HG03558 (cell line): ENCODE measurements at regions not wholly inside any gene's neighbourhood (a gene's known extent, or its start where the extent isn't known, plus 50 kb on each side); places are given as distances from the start of the nearest gene placed in this dataset.

Experiments
- ATAC-seq: cut with Tn5 transposase; IDR thresholded peaks from one replicate; pipeline ENCODE4 v1.9.1; 2021; ENCODE audit warnings: moderate number of reproducible peaks; ENCODE audit not compliant: unreplicated experiment; ENCODE audit errors: extremely low read depth

DNA sequence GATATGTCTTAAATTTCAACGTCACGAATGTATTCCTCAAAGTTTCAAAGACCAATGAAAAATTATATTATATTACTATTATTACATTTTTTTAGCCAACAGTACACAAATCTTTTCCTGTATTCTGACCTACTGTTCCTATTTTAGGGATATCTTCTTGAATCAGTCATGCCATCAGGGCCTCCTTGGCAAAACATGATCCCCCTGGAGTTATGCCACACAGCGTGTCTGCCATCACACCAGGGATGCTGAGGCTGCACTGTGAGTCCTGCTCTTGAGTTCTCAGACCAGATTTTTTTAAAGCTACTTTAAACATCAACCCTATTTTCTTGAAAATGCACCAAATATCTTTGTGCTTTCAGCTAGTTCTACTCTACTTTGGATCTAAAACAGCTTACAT, 425.9 kb upstream of the ZNF385D start:
- no peak for ATAC-seq

DNA sequence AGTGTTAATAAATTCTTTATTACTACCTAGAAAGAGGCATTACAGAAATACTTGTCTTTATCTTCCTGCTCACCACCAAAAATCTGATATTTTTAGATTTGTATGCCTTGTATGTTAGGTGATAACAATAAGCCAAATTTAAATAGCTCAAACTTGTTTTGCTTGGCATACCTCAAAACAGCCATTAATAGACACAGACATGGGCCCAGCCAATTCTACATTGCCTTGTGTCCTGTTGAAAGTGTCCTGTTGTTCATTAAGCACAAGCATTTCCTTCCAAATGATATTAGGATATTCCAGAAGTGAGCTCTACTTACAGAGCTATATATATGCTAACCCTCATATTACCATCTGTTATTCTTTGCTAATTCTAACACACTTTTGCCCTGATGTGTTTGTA, 438.6 kb upstream of the ZNF385D start:
- ATAC-seq = no peak

DNA sequence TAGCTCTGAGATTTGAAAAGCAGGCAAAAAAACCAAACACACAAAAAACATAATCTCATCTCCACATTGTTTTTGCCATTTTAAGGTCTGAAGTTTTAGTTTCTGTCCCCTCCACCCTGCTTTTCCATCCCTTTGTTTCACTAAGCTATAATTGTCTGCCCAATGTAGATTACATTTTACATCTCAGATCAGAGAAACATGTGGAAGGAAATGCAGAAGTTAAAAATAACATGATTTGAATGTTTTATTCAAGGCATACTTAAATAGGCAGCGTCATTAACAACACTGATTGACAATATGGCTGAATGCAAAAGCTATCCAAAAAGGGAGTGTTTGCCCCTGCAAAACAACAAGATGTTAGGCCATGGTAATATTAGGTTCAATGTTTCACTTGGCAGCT, 448.1 kb upstream of the ZNF385D start:
- no peak for ATAC-seq

DNA sequence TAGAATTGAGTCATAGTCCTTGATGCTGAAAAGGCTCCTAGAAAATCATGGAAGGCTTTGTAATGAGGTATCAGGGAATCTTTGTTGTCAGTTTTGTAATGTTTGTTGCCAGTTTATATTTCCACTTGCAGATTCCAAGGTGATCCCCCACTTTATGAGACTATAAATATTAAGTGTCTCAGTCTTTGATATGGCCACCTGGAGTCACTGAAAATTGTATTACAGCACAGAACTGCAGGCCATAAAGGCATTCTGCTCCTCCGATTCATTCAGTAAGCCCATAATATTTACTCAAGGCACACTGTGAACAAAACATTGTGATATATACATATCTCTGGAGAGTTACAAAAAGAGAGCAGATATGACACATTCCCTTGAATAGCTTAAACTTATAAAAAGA, 457.8 kb upstream of the ZNF385D start:
- ATAC-seq = no peak

DNA sequence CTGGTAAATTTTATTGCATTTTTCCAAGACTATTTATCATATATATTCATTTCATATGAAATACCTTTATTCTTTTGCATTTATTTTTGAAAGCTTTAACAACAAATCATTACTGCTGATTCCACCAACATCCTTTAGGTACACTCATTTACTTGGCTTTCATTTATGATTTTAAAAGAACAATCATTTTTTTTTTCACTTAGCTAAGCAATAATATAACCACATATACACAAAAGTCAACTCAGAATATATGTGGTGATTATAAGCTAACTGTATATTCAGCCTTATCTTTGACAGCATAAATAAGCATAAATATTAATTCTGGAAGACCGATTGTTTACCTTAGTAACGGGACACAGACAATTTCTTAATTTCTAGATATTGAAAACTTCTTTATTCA, 458.6 kb upstream of the ZNF385D start:
- no peak for ATAC-seq

DNA sequence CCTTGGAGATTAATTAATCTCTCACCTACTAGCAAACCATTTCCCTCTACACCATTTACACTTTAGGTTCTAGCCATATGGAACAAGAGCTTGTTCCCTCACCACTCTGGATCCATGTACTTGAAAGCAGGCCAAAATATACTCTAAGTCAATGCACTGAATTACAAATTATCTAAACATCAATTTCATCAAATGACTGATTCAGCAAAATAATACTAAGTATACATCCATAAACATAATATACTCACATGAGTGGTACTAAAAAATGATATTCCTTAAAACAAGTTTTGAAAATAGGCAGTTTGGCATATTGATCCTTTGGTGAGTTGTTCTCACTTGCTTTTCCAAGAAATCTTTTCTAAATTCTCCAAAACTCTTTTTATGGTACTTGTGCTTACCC, 459.7 kb upstream of the ZNF385D start:
- ATAC-seq = no peak

DNA sequence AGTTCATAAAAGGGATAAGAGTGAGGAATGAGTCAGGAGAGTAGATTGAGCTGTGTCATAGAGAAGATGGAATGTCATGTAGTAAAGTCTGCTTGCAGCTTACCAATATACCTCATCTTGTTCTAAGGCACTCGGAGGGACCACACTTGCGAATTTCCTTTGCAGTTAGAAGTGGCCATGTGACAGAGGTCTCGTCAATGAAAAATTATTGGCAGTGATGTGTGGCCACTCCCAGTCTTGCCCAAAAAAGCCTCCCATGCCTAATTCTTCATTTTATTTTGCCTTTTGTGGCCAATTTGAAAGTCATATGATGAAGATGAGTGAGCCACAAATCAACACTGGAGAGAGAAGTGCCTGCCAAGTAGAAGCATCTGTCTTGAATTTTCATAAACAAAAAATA, 465.6 kb upstream of the ZNF385D start:
- ATAC-seq = no peak

DNA sequence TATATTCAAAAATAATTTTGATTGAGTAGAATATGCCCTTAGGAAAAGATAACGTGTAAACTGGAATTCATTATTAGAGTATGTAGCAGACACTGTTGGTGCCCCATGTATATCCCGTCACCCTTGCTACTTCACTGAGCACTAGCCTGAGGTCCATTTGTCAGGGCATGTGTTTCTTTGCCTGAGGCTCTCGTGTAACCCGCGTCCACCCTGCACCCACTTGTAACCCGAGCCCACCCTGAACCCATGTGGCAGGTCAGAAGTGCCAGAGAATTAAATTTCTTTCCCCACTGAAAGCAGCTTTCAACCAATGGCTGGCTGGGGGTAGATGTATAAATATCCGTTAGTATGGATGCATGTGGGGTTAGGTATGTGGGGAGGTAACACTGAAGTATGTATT, 474.2 kb upstream of the ZNF385D start:
- ATAC-seq = no peak

DNA sequence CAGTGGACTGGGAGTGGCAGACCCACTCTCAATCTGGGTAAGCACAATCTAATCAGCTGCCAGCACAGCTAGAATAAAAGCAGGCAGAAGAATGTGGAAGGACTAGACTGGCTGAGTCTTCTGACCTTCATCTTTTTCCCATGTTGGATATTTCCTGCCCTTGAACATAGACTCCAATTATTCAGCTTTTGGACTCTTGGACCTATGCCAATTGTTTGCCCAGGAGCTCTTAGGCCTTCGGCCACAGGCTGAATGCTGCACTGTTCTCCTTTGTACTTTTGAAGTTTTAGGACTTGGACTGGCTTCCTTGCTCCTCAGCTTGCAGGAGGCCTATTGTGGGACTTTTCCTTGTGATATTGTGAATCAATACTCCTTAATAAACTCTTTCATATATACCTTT, 477.7 kb upstream of the ZNF385D start:
- ATAC-seq = no peak

DNA sequence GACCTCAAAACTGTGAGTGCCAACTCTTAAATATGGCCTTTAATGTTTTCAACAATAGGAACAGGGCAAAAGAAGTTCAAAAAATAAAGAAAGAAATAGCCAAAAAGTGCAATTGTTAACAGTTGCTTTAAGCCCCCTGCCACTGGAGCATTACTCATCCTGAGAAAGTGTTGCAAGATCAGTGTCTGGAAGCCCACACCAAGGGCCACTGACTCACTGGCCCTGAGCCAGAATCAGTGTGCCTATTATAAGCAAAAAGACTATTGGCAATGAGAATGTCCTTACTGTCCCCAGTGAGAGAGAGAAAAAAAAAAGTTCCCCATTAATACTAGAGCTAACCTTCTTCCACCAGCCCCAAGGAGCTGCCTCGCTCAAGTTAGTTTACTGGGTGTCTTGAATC, 480.1 kb upstream of the ZNF385D start:
- ATAC-seq = no peak

DNA sequence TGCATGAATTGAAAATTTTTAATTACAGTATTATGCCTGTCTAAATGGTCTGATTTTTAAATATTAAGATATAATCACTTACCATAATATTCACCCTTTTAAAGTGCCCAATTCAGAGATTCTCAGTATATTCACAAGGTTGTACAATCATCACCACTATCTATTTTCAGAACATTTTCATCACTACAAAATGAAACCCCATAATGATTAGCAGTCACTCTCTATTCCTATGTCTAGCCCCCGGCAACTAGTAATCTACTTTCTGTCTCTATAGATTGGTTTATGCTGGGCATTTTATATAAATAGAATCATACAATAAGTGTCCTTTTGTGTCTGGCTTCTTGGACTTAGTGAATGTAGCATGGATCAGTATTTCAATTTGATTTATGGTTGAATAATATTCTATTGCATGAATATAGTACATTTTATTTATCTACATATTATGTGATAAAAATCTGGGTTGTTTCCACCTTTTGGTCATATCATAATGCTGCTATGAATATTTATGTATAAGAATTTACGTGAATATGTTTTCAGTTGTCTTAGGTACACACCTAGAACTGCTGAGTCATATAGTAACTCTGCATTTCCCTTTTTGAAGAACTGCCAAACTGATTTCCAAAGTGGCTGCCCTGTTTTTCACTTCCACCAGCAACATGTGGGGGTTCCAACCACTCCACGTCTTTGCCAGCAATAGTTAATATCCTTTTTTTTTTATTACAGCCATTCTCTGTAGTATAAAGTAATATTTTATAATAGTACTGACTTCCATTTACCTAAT, 485.7 kb upstream of the ZNF385D start:
- peak; percentile 53 for ATAC-seq

DNA sequence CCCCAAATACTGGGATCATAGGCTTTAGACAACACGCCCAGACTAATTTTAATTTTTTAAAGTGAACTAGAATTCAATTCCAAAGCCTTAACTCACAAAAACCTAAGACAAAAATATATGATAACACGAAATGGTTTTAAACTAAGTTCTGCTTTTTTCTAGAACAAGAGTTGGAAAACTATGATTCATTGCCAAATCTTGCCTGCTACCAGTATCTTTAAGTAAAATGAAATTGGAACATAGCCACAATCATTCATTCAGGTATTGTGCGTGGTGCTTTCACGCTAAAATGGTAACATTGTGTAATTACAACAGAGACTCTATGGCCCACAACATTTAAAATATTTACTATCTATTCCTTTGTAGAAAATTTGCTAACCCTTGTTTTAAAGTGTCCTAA, 488.0 kb upstream of the ZNF385D start:
- no peak for ATAC-seq

DNA sequence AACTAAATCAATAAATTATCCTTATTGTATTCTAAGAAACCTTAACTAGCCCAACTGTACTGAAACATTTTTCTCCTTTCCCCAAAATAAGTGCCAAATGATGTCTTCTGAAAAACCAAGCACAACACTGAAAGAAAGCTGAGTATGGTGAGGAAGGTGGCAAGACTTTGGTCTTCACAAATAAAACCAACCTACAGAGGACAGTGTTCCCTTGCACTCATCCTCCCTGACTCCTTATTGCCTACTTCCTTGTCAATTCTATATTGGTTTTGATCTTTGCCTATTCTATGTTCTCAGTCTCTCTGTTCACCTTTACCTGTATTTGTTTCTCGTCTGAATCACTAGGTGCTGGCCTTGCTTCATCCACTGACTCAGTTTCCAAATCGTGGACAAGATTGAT, 490.1 kb upstream of the ZNF385D start:
- ATAC-seq = no peak

DNA sequence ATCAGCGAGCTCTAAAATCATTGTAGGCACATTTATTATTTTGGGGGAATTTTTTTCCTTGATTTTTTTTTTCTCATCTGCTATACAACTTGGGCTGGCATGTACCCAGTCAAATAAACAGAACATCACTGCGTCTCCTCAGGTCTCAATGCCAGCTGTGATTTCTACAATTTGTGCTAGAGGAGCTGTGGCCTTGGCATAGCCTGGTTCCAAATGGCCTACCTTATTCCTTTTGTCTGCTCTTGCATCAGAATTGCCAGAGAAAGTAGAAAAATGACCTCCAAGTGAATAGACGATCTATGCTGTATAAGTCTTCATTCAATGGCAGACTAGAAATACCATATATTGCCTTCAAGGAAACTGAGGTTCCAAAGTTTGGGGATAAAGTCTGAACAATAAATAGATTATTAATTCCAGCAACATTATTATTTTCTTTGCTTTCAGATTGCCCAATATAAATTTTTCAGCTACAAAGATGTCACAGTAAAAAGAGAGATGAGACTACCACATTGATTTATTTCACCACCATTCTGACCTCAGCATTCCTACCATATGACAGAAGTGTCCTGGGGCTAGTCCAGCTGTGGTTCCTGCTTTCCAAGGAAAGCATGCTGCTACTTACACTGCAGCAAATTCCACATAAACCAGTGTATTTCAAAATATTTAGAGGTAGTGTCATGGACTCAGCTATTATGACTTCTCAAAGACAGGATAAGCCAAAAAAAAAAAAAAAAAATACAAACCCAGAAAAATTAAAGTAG, 493.9 kb upstream of the ZNF385D start:
- no peak for ATAC-seq

DNA sequence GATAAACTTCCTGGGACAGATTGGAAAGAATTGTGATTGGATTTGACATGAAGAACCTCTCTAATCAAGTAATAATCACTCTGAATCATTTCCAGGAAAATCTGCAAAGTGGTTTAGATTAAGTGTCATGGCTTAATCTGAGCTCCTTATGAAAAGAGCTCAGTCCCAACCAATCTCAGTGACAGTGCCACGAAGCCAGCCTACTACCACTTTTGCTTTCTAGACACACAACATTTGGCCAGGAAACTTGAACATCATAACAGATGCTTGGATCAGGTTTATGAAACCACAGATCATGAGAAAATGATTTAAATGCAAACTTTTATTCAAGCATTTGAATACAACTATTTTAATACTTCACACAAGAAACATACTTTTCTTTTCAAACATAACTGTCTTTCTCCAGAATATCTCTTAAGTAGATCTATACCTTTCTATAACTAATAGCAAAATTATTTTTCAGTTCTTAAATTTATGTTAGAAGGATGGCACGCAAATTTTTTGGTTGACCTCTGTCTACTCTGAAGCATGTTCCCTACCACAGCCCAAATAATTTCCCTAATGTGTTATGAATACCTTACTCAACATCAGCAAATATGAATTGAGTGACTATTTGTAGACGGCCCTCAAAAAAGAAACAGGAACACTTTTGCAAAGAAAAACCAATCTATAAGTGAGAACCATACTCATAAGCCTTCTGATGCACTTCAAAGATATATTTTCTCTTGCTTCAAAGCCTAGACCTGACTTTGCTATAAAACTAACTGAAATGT, 495.0 kb upstream of the ZNF385D start:
- no peak for ATAC-seq

DNA sequence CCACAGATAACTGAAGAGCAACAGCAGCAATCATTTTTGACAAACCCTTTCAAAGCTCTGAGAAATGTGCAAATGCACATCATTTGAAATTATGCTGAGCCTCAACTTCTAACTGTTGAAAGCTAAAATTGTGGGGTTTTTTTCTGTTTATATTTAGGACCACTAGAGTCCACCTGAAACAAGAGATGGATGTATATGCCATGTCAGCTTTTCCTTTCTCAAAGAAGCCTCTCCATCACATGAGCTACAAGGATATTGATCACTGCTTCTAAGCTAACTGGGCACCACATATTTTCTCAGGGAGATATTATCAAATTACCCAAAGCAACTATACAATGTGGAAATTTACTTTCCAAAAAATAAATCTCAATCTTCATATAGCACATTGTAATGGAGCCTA, 498.6 kb upstream of the ZNF385D start:
- ATAC-seq = no peak

DNA sequence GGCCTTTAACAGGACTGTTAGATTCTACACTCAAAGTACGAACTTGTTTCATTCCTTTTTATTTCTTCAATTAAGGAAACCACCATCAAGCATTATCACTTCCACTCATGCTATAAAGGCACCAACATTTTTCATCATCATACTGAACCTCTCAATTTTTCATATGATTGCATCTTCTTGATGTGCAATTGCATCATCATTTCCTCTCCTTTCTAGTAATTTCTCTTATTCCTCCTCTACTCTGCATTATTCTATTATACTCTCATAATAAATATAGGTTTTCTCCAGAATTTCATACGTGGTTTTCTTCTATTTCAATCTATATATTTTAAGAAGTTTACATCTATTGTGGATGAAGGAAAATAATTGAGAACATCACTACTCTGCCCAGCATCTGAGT, 506.2 kb upstream of the ZNF385D start:
- ATAC-seq = no peak

DNA sequence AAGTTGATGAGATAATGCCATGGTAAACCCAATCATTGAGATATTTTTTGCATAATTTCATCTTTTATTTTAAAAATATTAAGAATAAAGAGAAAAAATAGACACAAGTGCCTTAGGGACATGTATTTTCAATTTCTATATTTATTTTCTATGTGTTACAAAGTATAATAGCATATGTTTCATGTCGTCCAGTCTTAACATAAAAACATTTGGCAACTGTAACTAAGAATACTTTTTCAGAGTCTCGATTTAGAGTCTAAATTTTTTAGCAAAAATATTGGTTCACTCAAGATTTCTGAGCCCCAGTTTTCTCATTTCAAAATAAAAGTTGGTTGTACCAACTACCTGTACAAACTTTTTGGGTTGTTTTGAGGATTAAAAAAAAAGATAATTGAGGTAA, 511.4 kb upstream of the ZNF385D start:
- no peak for ATAC-seq

DNA sequence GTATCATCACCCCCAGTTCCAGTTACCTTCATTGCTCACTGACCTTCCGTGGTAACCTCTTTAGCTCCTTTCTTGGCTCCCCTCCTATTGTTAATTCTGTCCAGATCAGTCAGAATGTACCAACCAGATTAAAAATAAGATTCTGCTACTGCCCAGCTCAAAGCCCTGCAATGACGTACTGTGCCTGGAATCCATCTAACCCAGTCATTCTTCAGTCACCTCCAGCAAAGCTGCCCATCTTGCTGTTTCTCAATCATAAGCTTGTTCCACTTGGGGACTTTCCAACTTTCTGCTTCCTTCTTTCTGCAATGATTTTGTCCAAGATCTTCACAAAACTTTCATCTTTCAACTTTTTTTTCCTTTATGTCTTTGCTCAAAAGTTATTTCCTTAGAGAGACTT, 512.0 kb upstream of the ZNF385D start:
- no peak for ATAC-seq

DNA sequence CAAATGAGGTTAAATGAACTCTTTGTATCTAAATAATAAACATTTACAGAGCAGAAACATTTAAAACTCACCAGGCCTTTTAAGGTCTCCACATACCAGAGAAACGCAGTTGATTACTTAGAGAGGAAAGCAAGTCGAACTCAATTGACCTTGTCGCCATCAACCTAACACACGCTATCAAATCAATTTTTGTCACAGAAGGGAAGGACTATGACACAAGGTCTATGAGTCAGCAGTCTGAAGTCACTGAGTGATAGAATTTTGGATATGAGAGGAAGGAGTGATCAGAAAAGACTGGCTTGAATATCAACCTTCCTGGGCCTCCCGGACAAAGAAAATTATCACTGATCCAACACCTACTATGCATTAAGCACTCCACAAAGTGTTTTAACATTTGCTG, 514.4 kb upstream of the ZNF385D start:
- no peak for ATAC-seq

DNA sequence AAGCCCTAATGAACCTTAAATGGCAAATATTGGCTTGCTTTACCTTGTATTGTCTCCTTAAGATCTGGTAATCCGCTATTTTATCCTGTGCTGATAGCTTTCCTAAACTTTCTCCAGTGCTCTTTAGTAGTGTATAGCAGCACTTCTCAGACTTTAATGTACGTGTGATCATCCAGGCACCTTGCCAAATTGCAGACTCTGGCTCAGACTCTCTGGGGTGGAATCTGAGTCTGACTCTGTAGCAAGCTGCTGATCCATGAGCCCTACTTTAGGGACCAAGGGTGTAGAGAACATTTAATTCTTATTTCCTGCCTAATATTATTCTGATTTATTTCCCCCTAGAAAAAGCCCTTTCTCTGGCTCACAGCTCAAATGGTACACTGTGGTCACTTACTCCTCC, 518.8 kb upstream of the ZNF385D start:
- ATAC-seq = no peak
